D721Med (cell line): ENCODE measurements at regions not wholly inside any gene's neighbourhood (a gene's known extent, or its start where the extent isn't known, plus 50 kb on each side); places are given as distances from the start of the nearest gene placed in this dataset.

ENCODE experiments used
- DNase-seq: peaks from one replicate; pipeline ENCODE4 v3.0.0; 2011; ENCODE audit warnings: low spot score; ENCODE audit not compliant: insufficient read length
- FAIRE-seq: peaks from 2 replicates; lab custom pipeline; 2011; peaks lifted over from hg19 to GRCh38; lab: Jason Lieb, UNC
- TF ChIP-seq, protein P1 (sequence below): IDR thresholded peaks from 2 replicates; pipeline ENCODE4 v1.5.1; 2012; ENCODE audit warnings: mild to moderate bottlenecking, control low read depth; ENCODE audit not compliant: insufficient read depth; ENCODE audit errors: missing control alignments

DNA sequence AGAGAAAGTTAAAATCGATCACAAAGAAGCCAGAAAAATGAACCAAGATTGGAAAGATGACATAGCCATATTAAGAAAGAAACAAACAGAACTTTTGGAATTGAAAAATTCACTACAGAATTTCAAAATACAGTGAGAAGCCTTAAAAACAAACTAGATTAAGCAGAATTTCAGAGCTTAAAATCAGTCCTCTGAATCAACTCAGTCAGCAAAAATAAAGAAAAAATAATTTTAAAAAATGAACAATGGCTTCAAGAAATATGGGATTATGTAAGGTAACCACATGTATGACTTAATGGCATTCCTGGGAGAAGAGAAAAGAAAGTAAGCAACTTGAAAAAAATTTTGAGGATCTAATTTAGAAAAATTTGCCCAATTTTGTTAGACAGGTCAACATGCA, 696.2 kb downstream of the TSN start:
- no peak for FAIRE-seq

DNA sequence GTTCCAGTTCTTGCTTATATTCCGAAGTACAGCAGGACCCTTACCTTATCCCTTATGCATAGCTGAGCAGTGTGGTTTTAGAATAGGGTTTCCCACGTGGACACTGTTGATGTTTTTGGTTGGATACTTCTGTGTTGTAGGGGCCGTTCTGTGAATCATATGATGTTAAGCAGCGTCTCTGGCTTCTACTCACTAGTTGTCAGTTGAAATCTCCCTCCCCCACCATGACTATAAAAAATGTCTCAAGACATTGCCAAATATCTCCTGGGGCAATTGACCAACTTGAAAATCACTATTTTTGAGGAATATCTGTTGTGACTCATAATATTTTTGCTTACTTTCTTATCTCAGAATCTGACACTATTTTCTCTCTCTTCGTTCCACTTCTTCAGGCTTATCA, 713.7 kb downstream of the TSN start:
- FAIRE-seq (no peak), DNase-seq (no peak)
- TF ChIP-seq, protein P1, sequence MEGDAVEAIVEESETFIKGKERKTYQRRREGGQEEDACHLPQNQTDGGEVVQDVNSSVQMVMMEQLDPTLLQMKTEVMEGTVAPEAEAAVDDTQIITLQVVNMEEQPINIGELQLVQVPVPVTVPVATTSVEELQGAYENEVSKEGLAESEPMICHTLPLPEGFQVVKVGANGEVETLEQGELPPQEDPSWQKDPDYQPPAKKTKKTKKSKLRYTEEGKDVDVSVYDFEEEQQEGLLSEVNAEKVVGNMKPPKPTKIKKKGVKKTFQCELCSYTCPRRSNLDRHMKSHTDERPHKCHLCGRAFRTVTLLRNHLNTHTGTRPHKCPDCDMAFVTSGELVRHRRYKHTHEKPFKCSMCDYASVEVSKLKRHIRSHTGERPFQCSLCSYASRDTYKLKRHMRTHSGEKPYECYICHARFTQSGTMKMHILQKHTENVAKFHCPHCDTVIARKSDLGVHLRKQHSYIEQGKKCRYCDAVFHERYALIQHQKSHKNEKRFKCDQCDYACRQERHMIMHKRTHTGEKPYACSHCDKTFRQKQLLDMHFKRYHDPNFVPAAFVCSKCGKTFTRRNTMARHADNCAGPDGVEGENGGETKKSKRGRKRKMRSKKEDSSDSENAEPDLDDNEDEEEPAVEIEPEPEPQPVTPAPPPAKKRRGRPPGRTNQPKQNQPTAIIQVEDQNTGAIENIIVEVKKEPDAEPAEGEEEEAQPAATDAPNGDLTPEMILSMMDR = no peak

More for the DNA sequence above, 696.2 kb downstream of the TSN start:
- TF ChIP-seq, protein P1 = no peak
- DNase-seq = no peak

DNA sequence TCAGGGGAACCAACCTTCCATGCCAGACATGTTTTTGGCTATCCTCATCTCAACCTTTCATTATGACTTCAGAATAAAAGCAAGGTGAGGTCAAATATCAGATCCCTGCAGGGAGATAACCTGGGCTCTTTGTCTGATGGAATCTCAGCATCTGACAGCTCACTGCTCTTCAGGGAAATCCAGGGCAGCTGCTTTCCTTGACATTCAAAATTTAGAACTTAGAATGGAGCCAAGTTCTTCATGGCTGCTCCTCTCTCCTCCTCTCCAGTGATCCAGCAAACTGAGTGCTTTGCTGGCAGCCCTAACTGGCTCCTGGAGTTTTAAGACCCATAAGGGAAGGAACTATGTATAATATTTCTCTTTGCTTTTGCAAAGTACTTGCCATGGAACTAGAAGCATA, 716.3 kb downstream of the TSN start:
- FAIRE-seq = no peak
- TF ChIP-seq, protein P1 = no peak
- no peak for DNase-seq

DNA sequence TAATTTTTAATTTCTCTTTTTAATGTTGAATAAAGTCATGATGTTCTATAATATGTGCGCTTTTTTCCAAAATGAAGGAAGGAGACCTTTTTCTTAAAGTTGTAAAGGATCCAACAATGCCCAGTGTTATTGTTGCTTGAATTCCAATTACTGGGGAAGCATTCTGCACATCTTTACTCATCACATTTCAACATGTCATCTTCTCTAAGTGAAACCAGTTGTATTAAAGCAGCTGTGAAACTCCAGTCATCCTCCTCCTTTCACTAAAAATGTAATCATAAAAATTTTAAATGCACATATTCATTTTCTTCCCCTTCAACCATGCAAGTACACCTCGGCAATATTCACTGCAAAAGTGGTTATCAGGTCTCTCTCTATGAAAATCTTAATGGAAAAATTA, 722.7 kb downstream of the TSN start:
- DNase-seq = no peak

DNA sequence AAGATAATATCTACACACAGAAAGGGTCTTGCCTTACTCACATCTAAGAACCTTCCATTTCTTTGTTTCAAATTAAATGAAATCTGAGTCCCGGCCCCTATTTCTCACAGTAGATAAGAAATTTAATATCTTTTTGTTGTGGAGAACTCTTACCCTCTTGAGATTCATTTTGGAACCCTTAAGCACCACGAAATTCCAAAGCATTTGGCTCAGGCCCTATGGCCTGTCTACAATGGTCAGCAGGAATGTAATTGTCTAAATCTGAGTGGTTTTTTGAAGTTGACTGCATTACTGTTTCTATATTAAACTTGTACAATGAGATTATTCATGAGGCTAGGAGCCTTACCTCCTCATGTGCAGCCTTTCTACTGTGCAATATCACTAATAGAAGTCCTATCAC, 723.3 kb downstream of the TSN start:
- no peak for FAIRE-seq
- TF ChIP-seq, protein P1 = no peak
- DNase-seq = no peak

More for the DNA sequence above, 722.7 kb downstream of the TSN start:
- FAIRE-seq = no peak
- TF ChIP-seq, protein P1 = no peak

DNA sequence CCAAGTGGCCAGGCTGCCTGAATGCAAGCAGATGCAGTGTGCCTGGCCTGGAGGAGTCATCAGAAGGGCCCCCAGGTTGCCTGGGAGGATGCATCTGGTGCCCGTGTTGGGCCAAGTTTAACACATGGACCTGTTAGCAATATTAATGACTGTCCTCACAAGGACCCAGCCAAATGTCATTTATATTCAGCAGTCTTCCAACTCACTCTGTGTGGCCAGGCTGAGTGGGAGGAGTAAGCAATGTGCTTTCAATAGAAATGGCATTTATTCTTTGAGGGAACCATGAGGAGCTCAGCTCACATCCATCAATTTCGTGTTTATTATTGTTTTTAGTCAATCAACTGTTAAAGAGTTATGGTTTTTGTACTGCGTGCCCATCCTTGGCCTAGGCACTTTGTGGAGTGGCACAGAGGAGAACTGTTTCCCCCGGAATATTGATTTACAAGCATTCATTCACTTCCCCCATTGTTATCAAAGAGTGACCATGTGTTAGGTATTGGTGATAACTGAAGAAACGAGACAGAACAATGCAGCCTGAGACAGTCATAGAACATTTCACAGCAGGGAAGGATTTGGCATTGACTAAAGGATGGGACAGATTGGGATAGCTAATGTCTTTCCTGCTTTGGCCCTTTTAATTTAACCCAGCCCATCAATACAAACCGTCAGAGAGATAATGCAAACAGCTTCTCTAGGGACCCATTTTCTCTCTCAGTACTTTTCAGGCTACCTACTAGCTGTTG, 725.2 kb downstream of the TSN start:
- FAIRE-seq (no peak), DNase-seq (no peak)
- TF ChIP-seq, protein P1 = no peak

DNA sequence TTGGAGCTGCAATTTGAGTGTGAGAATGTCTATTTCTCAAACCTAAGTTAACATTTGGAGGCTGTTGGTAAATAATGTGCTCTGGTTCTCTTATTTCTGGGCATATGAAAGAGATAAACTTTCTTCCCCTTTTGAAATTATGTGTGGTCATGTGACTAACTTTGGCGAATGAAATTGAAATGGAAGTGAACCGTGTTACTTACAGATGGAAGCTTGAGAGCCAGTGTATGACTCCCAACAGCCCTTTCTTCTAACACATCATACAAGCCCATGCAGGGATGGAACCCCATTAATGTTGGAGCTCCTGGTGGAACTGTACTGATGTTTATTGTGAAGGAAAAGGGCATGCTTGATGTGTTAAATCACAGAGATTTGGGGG, 725.8 kb downstream of the TSN start:
- TF ChIP-seq, protein P1 = no peak
- no peak for DNase-seq
- FAIRE-seq = no peak
